ENCODE measurements at regions not wholly inside any gene's neighbourhood (a gene's known extent, or its start where the extent isn't known, plus 50 kb on each side); places are given as distances from the start of the nearest gene placed in this dataset.

- no peak overlapping the region for H3K4me2 ChIP-seq (ENCODE audit: control insufficient read depth, insufficient read depth)
- no peaks in the 10 kb centered on the region for H3K79me2 ChIP-seq (ENCODE audit: control insufficient read depth, insufficient read depth, low read length)
- FAIRE-seq (no peak), ATAC-seq (no peak), DNase-seq (ENCODE audit: low read depth, low spot score) (no peak)
- SMC1A ChIA-PET (ENCODE audit: uncharacterized antibody, unreplicated experiment), result no interaction called here
- POLR2A ChIA-PET, result no interaction called here
- no peaks in the 10 kb centered on the region for H4K20me1 ChIP-seq (ENCODE audit: control insufficient read depth, insufficient read depth)
- H3K9ac ChIP-seq (ENCODE audit: control insufficient read depth, insufficient read depth, low read length), result no peak overlapping the region
- BruUV-seq (replicated peaks), result no TSS peak
- CTCF ChIA-PET, result no interaction called here
- 3% methylated on average over 2 of the region's 2 CpGs for WGBS (ENCODE audit: insufficient coverage, insufficient replicate concordance, low lambda C conversion rate, missing lambda C conversion rate)
- H3K27me3 ChIP-seq (replicated peaks in 1 of 2; ENCODE audit: control insufficient read depth in 2 of 2, insufficient read depth in 2 of 2, low read length in 1 of 2), result no peaks in the 10 kb centered on the region
- RAD21 ChIA-PET (ENCODE audit: unreplicated experiment), result no interaction called here
- no peaks in the 10 kb centered on the region for H3K4me1 ChIP-seq (ENCODE audit: control insufficient read depth, insufficient read depth, low read length)
- no peak overlapping the region for H2AFZ ChIP-seq (ENCODE audit: control insufficient read depth, low read depth, low read length)
- no peaks in the 10 kb centered on the region for H3K36me3 ChIP-seq (ENCODE audit: control insufficient read depth in 2 of 2, insufficient read depth in 2 of 2, low read length in 1 of 2)
- no peaks in the 10 kb centered on the region; the same call in 2 of the 3 replicates for H3K9me3 ChIP-seq (replicated peaks; ENCODE audit: control insufficient read depth, insufficient read depth, low read length)
- in situ Hi-C loops (cut with MboI), result no loop called here
- no peak overlapping the region for H3K4me3 ChIP-seq
- TF ChIP-seq CBX3 (IDR thresholded peaks at IDR 0.05; ENCODE audit: borderline replicate concordance, low read depth), result no peak
- TF ChIP-seq FOS (IDR thresholded peaks at IDR 0.05; ENCODE audit: borderline replicate concordance, extremely low read depth, insufficient read length), result no peak
- TF ChIP-seq ZZZ3 (IDR thresholded peaks at IDR 0.05; ENCODE audit: control insufficient read depth, insufficient read length, low read depth), result no peak
- TF ChIP-seq ZNF622 (IDR thresholded peaks at IDR 0.05), result no peak
- TF ChIP-seq CREB1 (IDR thresholded peaks at IDR 0.05; ENCODE audit: low read depth), result no peak
- TF ChIP-seq CBX5 (IDR thresholded peaks at IDR 0.05; ENCODE audit: low read depth), result no peak
- no peak for TF ChIP-seq ZNF207 (IDR thresholded peaks at IDR 0.05; ENCODE audit: borderline replicate concordance)
- no peak for TF ChIP-seq CREM (IDR thresholded peaks at IDR 0.05; ENCODE audit: low read depth)
- no peak for TF ChIP-seq PAX8 (IDR thresholded peaks at IDR 0.05)
- TF ChIP-seq CEBPB (IDR thresholded peaks at IDR 0.05; ENCODE audit: borderline replicate concordance in 1 of 2, low read depth in 2 of 2, low read length in 2 of 2), result no peak
- no peak for TF ChIP-seq ATF3 (IDR thresholded peaks at IDR 0.05; ENCODE audit: borderline replicate concordance, extremely low read depth, low read depth, low read length)
- no peak for TF ChIP-seq GABPA (IDR thresholded peaks at IDR 0.05; ENCODE audit: low read depth)
- TF ChIP-seq NFXL1 (IDR thresholded peaks at IDR 0.05; ENCODE audit: borderline replicate concordance), result no peak
- no peak for TF ChIP-seq ZNF24 (IDR thresholded peaks at IDR 0.05)
- no peak for TF ChIP-seq EGR1 (IDR thresholded peaks at IDR 0.05; ENCODE audit: borderline replicate concordance in 1 of 2, low read depth in 2 of 2, low read length in 2 of 2)
- TF ChIP-seq BRCA1 (IDR thresholded peaks at IDR 0.05; ENCODE audit: low read depth, low read length), result no peak
- TF ChIP-seq NFIC (IDR thresholded peaks at IDR 0.05; ENCODE audit: low read depth, low read length), result no peak
- no peak for TF ChIP-seq ZNF687 (IDR thresholded peaks at IDR 0.05)
- TF ChIP-seq PBX3 (IDR thresholded peaks at IDR 0.05; ENCODE audit: insufficient replicate concordance, low read depth, low read length), result no peak
- TF ChIP-seq BCL11A (IDR thresholded peaks at IDR 0.05; ENCODE audit: low read depth, low read length), result no peak
- H3K27ac ChIP-seq (ENCODE audit: control insufficient read depth, insufficient read depth), result no peak overlapping the region
- intact Hi-C loops (cut with micrococcal nuclease; ENCODE audit: unreplicated experiment), result no loop called here
These were observed 74.3 kb upstream of the SLCO2A1 start for GRCh38 chr3:134104031-134104430.
